ENCODE measurements at regions not wholly inside any gene's neighbourhood (a gene's known extent, or its start where the extent isn't known, plus 50 kb on each side); places are given as distances from the start of the nearest gene placed in this dataset.

DNA sequence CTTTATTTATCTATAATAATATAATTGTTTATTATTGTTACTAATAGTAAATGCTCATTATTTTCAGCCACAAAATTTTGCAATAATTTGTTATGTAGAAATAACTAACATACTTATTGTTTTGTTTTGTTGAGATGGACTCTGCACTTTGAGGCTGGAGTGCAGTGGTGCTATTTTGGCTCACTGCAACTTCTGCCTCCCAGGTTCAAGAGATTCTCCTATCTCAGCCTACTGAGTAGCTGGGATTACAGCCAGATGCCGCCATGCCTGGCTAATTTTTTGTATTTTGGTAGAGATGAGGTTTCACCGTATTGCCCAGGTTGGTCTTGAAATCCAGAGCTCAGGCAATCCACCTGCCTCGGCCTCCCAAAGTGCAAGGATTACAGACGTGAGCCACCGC lies 76.6 kb upstream of the RAP1B start:
- H3K4me1 Mint-ChIP-seq (ENCODE audit: insufficient read depth, unreplicated experiment), result peaks cover 16% of the 10 kb centered on the region
- H3K27me3 Mint-ChIP-seq (ENCODE audit: insufficient read depth, unreplicated experiment), result no peaks in the 10 kb centered on the region
- no peaks in the 10 kb centered on the region for H3K9me3 Mint-ChIP-seq (ENCODE audit: unreplicated experiment)
- intact Hi-C loops (cut with micrococcal nuclease), result no loop called here
- TF ChIP-seq, protein P1, sequence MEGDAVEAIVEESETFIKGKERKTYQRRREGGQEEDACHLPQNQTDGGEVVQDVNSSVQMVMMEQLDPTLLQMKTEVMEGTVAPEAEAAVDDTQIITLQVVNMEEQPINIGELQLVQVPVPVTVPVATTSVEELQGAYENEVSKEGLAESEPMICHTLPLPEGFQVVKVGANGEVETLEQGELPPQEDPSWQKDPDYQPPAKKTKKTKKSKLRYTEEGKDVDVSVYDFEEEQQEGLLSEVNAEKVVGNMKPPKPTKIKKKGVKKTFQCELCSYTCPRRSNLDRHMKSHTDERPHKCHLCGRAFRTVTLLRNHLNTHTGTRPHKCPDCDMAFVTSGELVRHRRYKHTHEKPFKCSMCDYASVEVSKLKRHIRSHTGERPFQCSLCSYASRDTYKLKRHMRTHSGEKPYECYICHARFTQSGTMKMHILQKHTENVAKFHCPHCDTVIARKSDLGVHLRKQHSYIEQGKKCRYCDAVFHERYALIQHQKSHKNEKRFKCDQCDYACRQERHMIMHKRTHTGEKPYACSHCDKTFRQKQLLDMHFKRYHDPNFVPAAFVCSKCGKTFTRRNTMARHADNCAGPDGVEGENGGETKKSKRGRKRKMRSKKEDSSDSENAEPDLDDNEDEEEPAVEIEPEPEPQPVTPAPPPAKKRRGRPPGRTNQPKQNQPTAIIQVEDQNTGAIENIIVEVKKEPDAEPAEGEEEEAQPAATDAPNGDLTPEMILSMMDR (IDR thresholded peaks at IDR 0.05; ENCODE audit: unreplicated experiment), result no peak
- BruUV-seq (replicated peaks), result no TSS peak
- no peak for DNase-seq (ENCODE audit: unreplicated experiment)
- no peak overlapping the region for H3K4me3 Mint-ChIP-seq (ENCODE audit: unreplicated experiment)
- ChIA-PET CTCF (no interaction called here), POLR2A (no interaction called here)
- H3K27ac Mint-ChIP-seq (ENCODE audit: low read depth, unreplicated experiment), result no peak overlapping the region
- H3K36me3 Mint-ChIP-seq (ENCODE audit: insufficient read depth, unreplicated experiment), result no peaks in the 10 kb centered on the region

DNA sequence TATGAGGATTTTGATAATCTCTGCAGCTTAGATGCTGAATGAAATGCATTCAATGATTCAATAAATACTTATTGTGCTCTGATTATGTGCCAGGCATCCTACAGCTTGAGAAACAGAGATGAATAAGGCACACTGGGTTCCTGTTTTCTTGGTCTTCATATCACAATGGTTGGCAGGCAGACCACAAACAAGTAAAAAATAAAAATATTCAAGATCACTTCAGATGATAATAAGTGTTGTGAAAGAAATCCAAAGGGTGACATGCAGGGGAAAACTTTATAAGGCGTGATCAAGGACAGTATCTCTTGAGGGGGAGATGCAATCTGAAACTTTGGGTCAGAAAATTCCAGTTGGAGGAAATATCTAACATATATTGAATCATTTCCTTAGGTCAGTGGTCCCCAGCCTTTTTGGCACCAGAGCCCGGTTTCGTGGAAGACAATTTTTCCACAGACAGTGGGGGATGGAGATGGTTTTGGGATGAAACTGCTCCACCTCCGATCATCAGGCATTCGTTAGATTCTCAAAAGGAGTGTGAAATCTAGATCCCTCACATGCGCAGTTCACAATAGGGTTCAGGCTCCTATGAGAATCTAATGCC lies 73.7 kb upstream of the RAP1B start:
- Mint-ChIP-seq H3K4me3 (ENCODE audit: unreplicated experiment) (no peak overlapping the region), H3K27me3 (ENCODE audit: insufficient read depth, unreplicated experiment) (no peaks in the 10 kb centered on the region), H3K4me1 (ENCODE audit: insufficient read depth, unreplicated experiment) (peaks cover 7% of the 10 kb centered on the region), H3K27ac (ENCODE audit: low read depth, unreplicated experiment) (no peak overlapping the region), H3K9me3 (ENCODE audit: unreplicated experiment) (no peaks in the 10 kb centered on the region), H3K36me3 (ENCODE audit: insufficient read depth, unreplicated experiment) (no peaks in the 10 kb centered on the region)
- CTCF ChIA-PET, result interaction anchor here (0.6 kb wide), 1 partner anchor 1180 kb away, joined by 3 read pairs; no protein-coding TSS in a partner anchor
- intact Hi-C loops (cut with micrococcal nuclease), result no loop called here
- POLR2A ChIA-PET, result no interaction called here
- DNase-seq (ENCODE audit: unreplicated experiment), result no peak
- no TSS peak for BruUV-seq (replicated peaks)
- TF ChIP-seq, protein P1 (IDR thresholded peaks at IDR 0.05; ENCODE audit: unreplicated experiment), result no peak

DNA sequence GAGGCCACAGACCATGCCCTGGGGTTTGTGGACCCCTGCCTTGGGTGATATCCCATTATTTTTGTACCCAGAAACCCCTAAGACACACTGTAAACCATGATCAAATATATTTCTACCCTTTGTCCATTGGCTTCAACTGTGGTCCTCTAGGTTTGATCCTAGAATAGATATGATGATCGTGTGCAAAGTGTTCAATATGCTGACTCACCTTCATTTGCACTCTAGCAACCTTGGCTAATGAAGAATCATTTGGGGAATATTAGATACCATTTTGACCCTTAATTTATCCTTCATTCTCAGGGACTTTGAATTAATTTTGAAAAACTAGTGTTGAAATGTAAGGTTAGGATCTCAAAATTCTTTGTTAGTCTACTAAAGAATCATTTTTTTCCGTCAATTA lies 73.1 kb upstream of the RAP1B start:
- BruUV-seq (replicated peaks), result no TSS peak
- DNase-seq (ENCODE audit: unreplicated experiment), result no peak
- Mint-ChIP-seq H3K4me1 (ENCODE audit: insufficient read depth, unreplicated experiment) (peaks cover 6% of the 10 kb centered on the region), H3K36me3 (ENCODE audit: insufficient read depth, unreplicated experiment) (no peaks in the 10 kb centered on the region), H3K27ac (ENCODE audit: low read depth, unreplicated experiment) (no peak overlapping the region), H3K27me3 (ENCODE audit: insufficient read depth, unreplicated experiment) (no peaks in the 10 kb centered on the region), H3K9me3 (ENCODE audit: unreplicated experiment) (no peaks in the 10 kb centered on the region), H3K4me3 (ENCODE audit: unreplicated experiment) (no peak overlapping the region)
- ChIA-PET CTCF (no interaction called here), POLR2A (no interaction called here)
- TF ChIP-seq, protein P1 (IDR thresholded peaks at IDR 0.05; ENCODE audit: unreplicated experiment), result no peak
- intact Hi-C loops (cut with micrococcal nuclease), result no loop called here

DNA sequence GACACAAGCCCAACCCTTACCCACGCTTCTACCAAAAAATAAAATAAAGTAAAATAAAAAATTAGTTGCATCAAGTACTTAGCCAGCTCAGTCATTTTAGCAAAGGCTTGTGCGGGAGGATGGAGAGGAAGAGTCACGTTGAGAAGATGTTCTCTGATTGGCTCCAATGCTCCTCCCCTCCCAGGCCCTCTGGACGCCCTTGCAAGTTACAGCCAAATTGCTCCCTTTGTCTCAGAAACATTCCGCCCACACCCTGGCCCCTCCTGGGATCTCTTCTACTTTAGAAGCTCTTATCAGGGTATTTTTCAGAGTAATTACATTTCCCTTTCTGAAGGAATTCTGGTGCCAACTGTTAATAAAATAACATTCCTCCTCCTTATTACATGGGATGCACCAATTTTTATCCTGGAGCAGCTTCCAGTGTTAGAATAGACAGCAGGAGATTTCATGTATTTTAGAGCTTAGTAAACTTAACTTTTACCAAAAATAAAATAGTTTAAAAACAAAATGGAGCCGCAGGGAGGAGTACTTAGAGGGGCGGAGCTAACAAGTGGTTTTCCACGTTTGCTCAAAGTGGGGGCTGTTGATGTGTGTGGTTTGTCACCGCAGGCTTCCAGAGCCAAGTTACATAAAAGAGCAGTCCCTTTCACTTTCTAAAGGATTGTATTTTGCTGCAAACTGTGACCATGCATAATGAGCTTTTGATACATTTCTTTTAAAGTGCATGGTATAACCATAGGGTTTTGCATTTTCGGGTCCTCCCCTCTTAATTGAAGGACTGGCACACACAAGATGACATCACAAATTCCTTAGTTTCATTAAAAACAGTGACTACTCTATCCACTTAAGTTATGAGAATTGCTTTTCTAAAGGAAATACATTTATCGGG lies 71.7 kb upstream of the RAP1B start:
- no peak overlapping the region for H3K27ac Mint-ChIP-seq (ENCODE audit: low read depth, unreplicated experiment)
- POLR2A ChIA-PET, result interaction anchor here (0.6 to 1.6 kb wide), 2 partner anchors 10 to 202 kb away, joined by 3 read pairs; no protein-coding TSS in a partner anchor

More for the DNA sequence above, 71.7 kb upstream of the RAP1B start:
- H3K4me1 Mint-ChIP-seq (ENCODE audit: insufficient read depth, unreplicated experiment), result no peaks in the 10 kb centered on the region
- TF ChIP-seq, protein P1 (IDR thresholded peaks at IDR 0.05; ENCODE audit: unreplicated experiment), result no peak
- H3K4me3 Mint-ChIP-seq (ENCODE audit: unreplicated experiment), result no peak overlapping the region
- DNase-seq (ENCODE audit: unreplicated experiment), result no peak
- no TSS peak for BruUV-seq (replicated peaks)
- no peaks in the 10 kb centered on the region for H3K9me3 Mint-ChIP-seq (ENCODE audit: unreplicated experiment)
- CTCF ChIA-PET, result interaction anchor here (0.5 to 0.8 kb wide), 5 partner anchors 12 to 1183 kb away, joined by 3 read pairs; no protein-coding TSS in a partner anchor
- H3K36me3 Mint-ChIP-seq (ENCODE audit: insufficient read depth, unreplicated experiment), result no peaks in the 10 kb centered on the region
- H3K27me3 Mint-ChIP-seq (ENCODE audit: insufficient read depth, unreplicated experiment), result no peaks in the 10 kb centered on the region
- intact Hi-C loops (cut with micrococcal nuclease), result no loop called here

Measured in MCF 10A (cell line).